Ishikawa (cell line): ENCODE measurements at regions not wholly inside any gene's neighbourhood (a gene's known extent, or its start where the extent isn't known, plus 50 kb on each side); places are given as distances from the start of the nearest gene placed in this dataset.

Experiments
- MAX ChIP-seq: IDR thresholded peaks from 2 replicates; pipeline ENCODE4 v1.6.1; 2012
- NFIC ChIP-seq: IDR thresholded peaks from 2 replicates; pipeline ENCODE4 v1.6.1; 2012
- REST ChIP-seq: IDR thresholded peaks from 2 replicates; pipeline ENCODE4 v1.6.1; 2012; ENCODE audit warnings: low read depth, mild to moderate bottlenecking
- TCF12 ChIP-seq: IDR thresholded peaks from 2 replicates; pipeline ENCODE4 v1.6.1; 2012; ENCODE audit warnings: low read depth
- YY1 ChIP-seq: IDR thresholded peaks from 2 replicates; pipeline ENCODE4 v1.6.1; 2012; ENCODE audit warnings: low read depth

GRCh38 chr11:87453531-87454089 is 415.9 kb downstream of the TMEM135 start:
- no peak for TF ChIP-seq TCF12
- no peak for TF ChIP-seq MAX
- no peak for TF ChIP-seq YY1
- TF ChIP-seq REST = no peak
- no peak for TF ChIP-seq NFIC
